ENCODE measurements at regions not wholly inside any gene's neighbourhood (a gene's known extent, or its start where the extent isn't known, plus 50 kb on each side); places are given as distances from the start of the nearest gene placed in this dataset.
"Not testable (repeated sequence)": the region's sequence is repeated elsewhere in the genome, so short reads cannot be mapped to it uniquely, and the experiment has no call there.

- 85% methylated on average over 6 to 9 of the region's 9 CpGs for WGBS, 2 donors
- H3K4me3 ChIP-seq (ENCODE audit: low read depth, poor library complexity, severe bottlenecking), result no peak overlapping the region
- peak in 1 of 2 donors; percentile 80 for DNase-seq (ENCODE audit: low spot score in 2 of 2)
- TF ChIP-seq POLR2A (IDR thresholded peaks at IDR 0.05) (no peak), CTCF (IDR thresholded peaks at IDR 0.05) (no peak)
- intact Hi-C loops (cut with DNase I; ENCODE audit: low total_unique reads), result no loop called here
Measured at GRCh38 chr16:29313559-29314048, 92.9 kb downstream of the NPIPB11 start.

- intact Hi-C loops (cut with DNase I; ENCODE audit: low total_unique reads), result no loop called here
- WGBS, 2 donors, result 75 to 84% methylated on average over 28 to 32 of the region's 33 CpGs
- DNase-seq (ENCODE audit: low spot score in 2 of 2), result peak in 1 of 2 donors; percentile 80
- no peak overlapping the region for H3K4me3 ChIP-seq (ENCODE audit: low read depth, poor library complexity, severe bottlenecking)
- no peak for TF ChIP-seq POLR2A (IDR thresholded peaks at IDR 0.05)
Measured at GRCh38 chr16:29312835-29313558, 93.5 kb downstream of the NPIPB11 start.

GRCh38 chr16:29312345-29312675 is 94.2 kb downstream of the NPIPB11 start:
- WGBS, 2 donors, result 94 to 98% methylated on average over 18 of the region's 18 CpGs
- intact Hi-C loops (cut with DNase I; ENCODE audit: low total_unique reads); DNase-seq (ENCODE audit: low spot score in 2 of 2); H3K4me3 ChIP-seq (ENCODE audit: low read depth, poor library complexity, severe bottlenecking): not testable (repeated sequence)

- DNase-seq (ENCODE audit: low spot score in 2 of 2), result no peak
- TF ChIP-seq CTCF (IDR thresholded peaks at IDR 0.05) (no peak), POLR2A (IDR thresholded peaks at IDR 0.05) (no peak)
- 86 to 95% methylated on average over 17 to 19 of the region's 20 CpGs for WGBS, 2 donors
- intact Hi-C loops (cut with DNase I; ENCODE audit: low total_unique reads), result no loop called here
- no peak overlapping the region for H3K4me3 ChIP-seq (ENCODE audit: low read depth, poor library complexity, severe bottlenecking)
Measured at GRCh38 chr16:29311461-29312344, 94.8 kb downstream of the NPIPB11 start.

GRCh38 chr16:29310852-29311314 is 95.6 kb downstream of the NPIPB11 start:
- DNase-seq (ENCODE audit: low spot score in 2 of 2), result no peak
- H3K4me3 ChIP-seq (ENCODE audit: low read depth, poor library complexity, severe bottlenecking), result no peak overlapping the region
- intact Hi-C loops (cut with DNase I; ENCODE audit: low total_unique reads), result no loop called here
- 58 to 69% methylated on average over 11 of the region's 11 CpGs for WGBS, 2 donors
- TF ChIP-seq POLR2A (IDR thresholded peaks at IDR 0.05), result no peak
- TF ChIP-seq CTCF (IDR thresholded peaks at IDR 0.05), result no peak

GRCh38 chr16:29310243-29310642 is 96.3 kb downstream of the NPIPB11 start:
- intact Hi-C loops (cut with DNase I; ENCODE audit: low total_unique reads); H3K4me3 ChIP-seq (ENCODE audit: low read depth, poor library complexity, severe bottlenecking); DNase-seq (ENCODE audit: low spot score in 2 of 2): not testable (repeated sequence)
- 95 to 96% methylated on average over 9 of the region's 9 CpGs for WGBS, 2 donors

GRCh38 chr16:29309601-29310000 is 96.9 kb downstream of the NPIPB11 start:
- DNase-seq (ENCODE audit: low spot score in 2 of 2); intact Hi-C loops (cut with DNase I; ENCODE audit: low total_unique reads); H3K4me3 ChIP-seq (ENCODE audit: low read depth, poor library complexity, severe bottlenecking): not testable (repeated sequence)
- 87 to 94% methylated on average over 6 to 12 of the region's 13 CpGs for WGBS, 2 donors
